Kidney (tissue), 13 donors: ENCODE measurements at regions not wholly inside any gene's neighbourhood (a gene's known extent, or its start where the extent isn't known, plus 50 kb on each side); places are given as distances from the start of the nearest gene placed in this dataset.
"Not testable (repeated sequence)": the region's sequence is repeated elsewhere in the genome, so short reads cannot be mapped to it uniquely, and the experiment has no call there.

Source experiments
- DNase-seq, 5 donors: peaks; one replicate each; pipeline ENCODE4 v3.0.0-alpha.2; 2013 to 2020
- FAIRE-seq: peaks from 2 replicates; lab custom pipeline; 2012; peaks lifted over from hg19 to GRCh38; lab: Jason Lieb, UNC
- H3K27ac ChIP-seq, 2 donors: one replicate each; pipeline ENCODE4 v1.7.0; 2013; ENCODE audit warnings: low read depth in 2 of 2, low read length in 2 of 2, inconsistent platforms in 1 of 2
- H3K27me3 ChIP-seq: one replicate; pipeline ENCODE4 v1.7.1; 2013; ENCODE audit warnings: low read length, inconsistent platforms; ENCODE audit not compliant: control insufficient read depth, insufficient read depth
- H3K36me3 ChIP-seq, 3 donors: one replicate each; pipeline versions ENCODE4 v1.7.0 to v1.7.1; 2013; ENCODE audit warnings: low read length in 3 of 3, control low read depth in 1 of 3, inconsistent platforms in 1 of 3; ENCODE audit not compliant: insufficient read depth in 3 of 3, control insufficient read depth in 2 of 3
- H3K4me1 ChIP-seq, 3 donors: one replicate each; pipeline versions ENCODE4 v1.7.0 to v1.7.1; 2013; ENCODE audit warnings: low read length in 3 of 3, inconsistent platforms in 1 of 3, low read depth in 1 of 3; ENCODE audit not compliant: control insufficient read depth in 2 of 3, insufficient read depth in 2 of 3
- H3K4me3 ChIP-seq, 3 donors: one replicate each; pipeline versions ENCODE4 v1.7.0 to v1.8.1; 2013; ENCODE audit warnings: low read length in 3 of 3, control low read depth in 1 of 3, inconsistent platforms in 1 of 3
- H3K9ac ChIP-seq, 3 donors: one replicate each; pipeline versions ENCODE4 v1.7.0 to v1.7.1; 2013; ENCODE audit warnings: low read length in 3 of 3, control low read depth in 1 of 3, inconsistent platforms in 1 of 3
- H3K9me3 ChIP-seq, 3 donors: one replicate each; pipeline versions ENCODE4 v1.7.0 to v1.7.1; 2013; ENCODE audit warnings: low read length in 3 of 3, control low read depth in 1 of 3, inconsistent platforms in 1 of 3; ENCODE audit not compliant: control insufficient read depth in 2 of 3, insufficient read depth in 1 of 3
- CTCF ChIP-seq: IDR thresholded peaks from 3 replicates; pipeline ENCODE4 v1.5.1; 2012; ENCODE audit warnings: mild to moderate bottlenecking, moderate library complexity, borderline replicate concordance; ENCODE audit not compliant: insufficient read depth; ENCODE audit errors: extremely low read depth
- intact Hi-C: fragments of 100-400 bp; cut with DNase I; formaldehyde crosslinking; loops from one replicate; pipeline ENCODE4 v1.11.1; 2022
- donor health status: control.
- donor health status: control.
- donor health status: control.
- donor health status: control.
- donor health status: control.
- donor health status: DM: yes; HTN: yes; CAD: no.
- donor health status: Normal renal cell carcinoma (clear cell type).

- Histone ChIP-seq H3K4me1 (no peaks in the 10 kb centered on the region), H3K9me3 (no peaks in the 10 kb centered on the region), H3K4me3 (peak overlapping the region in 1 of 3 donors; percentile 43), H3K9ac (no peak overlapping the region), H3K36me3 (no peaks in the 10 kb centered on the region), H3K27me3 (no peaks in the 10 kb centered on the region), H3K27ac (no peak overlapping the region)
- TF ChIP-seq CTCF, result no peak
- FAIRE-seq (peak; percentile 52), DNase-seq (peak in 2 of 5 donors; percentile 4 to 9)
- intact Hi-C loops, result no loop called here
These were observed 176.7 kb upstream of the ADAMTSL1 start for GRCh38 chr9:18297056-18297841.

- Histone ChIP-seq H3K27me3 (no peaks in the 10 kb centered on the region), H3K27ac (no peak overlapping the region), H3K4me1 (no peaks in the 10 kb centered on the region), H3K9ac (no peak overlapping the region), H3K4me3 (no peak overlapping the region), H3K9me3 (no peaks in the 10 kb centered on the region), H3K36me3 (no peaks in the 10 kb centered on the region)
- intact Hi-C loops, result no loop called here
- DNase-seq (no peak), FAIRE-seq (no peak)
- no peak for TF ChIP-seq CTCF
These were observed 174.5 kb upstream of the ADAMTSL1 start for GRCh38 chr9:18299449-18299848.

- DNase-seq, intact Hi-C loops, H3K27me3 ChIP-seq, H3K4me1 ChIP-seq, H3K36me3 ChIP-seq, H3K9ac ChIP-seq, H3K27ac ChIP-seq, FAIRE-seq, H3K4me3 ChIP-seq, H3K9me3 ChIP-seq: not testable (repeated sequence)
These were observed 168.7 kb upstream of the ADAMTSL1 start for GRCh38 chr9:18305167-18305806.

- no peaks in the 10 kb centered on the region for H3K4me1 ChIP-seq
- no peak for TF ChIP-seq CTCF
- no peak for FAIRE-seq
- no peaks in the 10 kb centered on the region for H3K36me3 ChIP-seq
- H3K9ac ChIP-seq, result no peak overlapping the region
- H3K4me3 ChIP-seq, result no peak overlapping the region
- H3K27ac ChIP-seq, result no peak overlapping the region
- DNase-seq, result no peak
- H3K27me3 ChIP-seq, result no peaks in the 10 kb centered on the region
- H3K9me3 ChIP-seq, result no peaks in the 10 kb centered on the region
- intact Hi-C loops, result no loop called here
These were observed 159.6 kb upstream of the ADAMTSL1 start for GRCh38 chr9:18314316-18314715.
